Activated T-helper 9 cell treated with anti-CD3 and anti-CD28 coated beads, Interleukin-2, amount 50 U/mL, for 16 hours (primary cell): ENCODE measurements at regions not wholly inside any gene's neighbourhood (a gene's known extent, or its start where the extent isn't known, plus 50 kb on each side); places are given as distances from the start of the nearest gene placed in this dataset.

Experiments used
- DNase-seq: peaks from one replicate; pipeline ENCODE4 v3.0.0-alpha.2; 2020; ENCODE audit warnings: low read depth

GRCh38 chr11:116473206-116473769 lies 299.5 kb downstream of the BUD13 start:
- DNase-seq = no peak

- no peak for DNase-seq
Observed at GRCh38 chr11:116472651-116473050, 300.1 kb downstream of the BUD13 start.

- no peak for DNase-seq
Observed at GRCh38 chr11:116471608-116472256, 301.1 kb downstream of the BUD13 start.

- no peak for DNase-seq
Observed at GRCh38 chr11:116468699-116469098, 304.1 kb downstream of the BUD13 start.

GRCh38 chr11:116467823-116468222 lies 305.0 kb downstream of the BUD13 start:
- no peak for DNase-seq

GRCh38 chr11:116466801-116467200 lies 306.0 kb downstream of the BUD13 start:
- DNase-seq = no peak

- no peak for DNase-seq
Observed at GRCh38 chr11:116466191-116466590, 306.6 kb downstream of the BUD13 start.

- no peak for DNase-seq
Observed at GRCh38 chr11:116465056-116465455, 307.7 kb downstream of the BUD13 start.

GRCh38 chr11:116461789-116462188 lies 311.0 kb downstream of the BUD13 start:
- no peak for DNase-seq

GRCh38 chr11:116460156-116460920 lies 312.4 kb downstream of the BUD13 start:
- DNase-seq = no peak

- DNase-seq = no peak
Observed at GRCh38 chr11:116459185-116460045, 313.4 kb downstream of the BUD13 start.

- DNase-seq = no peak
Observed at GRCh38 chr11:116458546-116458945, 314.2 kb downstream of the BUD13 start.

GRCh38 chr11:116457336-116458007 lies 315.3 kb downstream of the BUD13 start:
- DNase-seq = no peak

- no peak for DNase-seq
Observed at GRCh38 chr11:116454951-116455350, 317.8 kb downstream of the BUD13 start.

- DNase-seq = no peak
Observed at GRCh38 chr11:116454020-116454645, 318.7 kb downstream of the BUD13 start.

- no peak for DNase-seq
Observed at GRCh38 chr11:116452461-116452860, 320.3 kb downstream of the BUD13 start.

GRCh38 chr11:116449522-116449921 lies 323.3 kb downstream of the BUD13 start:
- DNase-seq = no peak

- no peak for DNase-seq
Observed at GRCh38 chr11:116446048-116446941, 326.5 kb downstream of the BUD13 start.

- DNase-seq = no peak
Observed at GRCh38 chr11:116445108-116446047, 327.4 kb downstream of the BUD13 start.
